KG1 (cell line): ENCODE measurements at regions not wholly inside any gene's neighbourhood (a gene's known extent, or its start where the extent isn't known, plus 50 kb on each side); places are given as distances from the start of the nearest gene placed in this dataset.
"Not testable (repeated sequence)": the region's sequence is repeated elsewhere in the genome, so short reads cannot be mapped to it uniquely, and the experiment has no call there.

ENCODE experiments used
- DNase-seq: peaks from one replicate; lab custom pipeline; 2025; lab: John Stamatoyannopoulos, UW

DNA sequence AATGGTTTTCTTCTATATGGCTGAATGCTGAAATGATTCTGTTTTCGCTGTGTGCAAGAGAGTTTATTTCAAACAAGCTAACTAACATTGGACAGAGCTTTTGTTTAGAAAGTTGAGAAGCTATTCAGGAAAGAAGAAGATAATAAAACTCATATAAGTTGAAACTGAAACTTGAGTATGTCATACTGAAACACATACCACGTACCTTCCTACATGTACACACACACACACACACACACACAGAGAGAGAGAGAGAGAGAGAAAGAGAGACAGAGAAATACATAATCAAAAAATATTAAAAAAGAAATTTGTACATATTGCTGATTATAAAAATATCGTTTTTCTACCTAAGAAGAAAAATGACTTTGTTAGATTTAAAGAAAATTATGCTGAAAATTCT, 561.9 kb upstream of the KCND2 start:
- DNase-seq, result no peak

DNA sequence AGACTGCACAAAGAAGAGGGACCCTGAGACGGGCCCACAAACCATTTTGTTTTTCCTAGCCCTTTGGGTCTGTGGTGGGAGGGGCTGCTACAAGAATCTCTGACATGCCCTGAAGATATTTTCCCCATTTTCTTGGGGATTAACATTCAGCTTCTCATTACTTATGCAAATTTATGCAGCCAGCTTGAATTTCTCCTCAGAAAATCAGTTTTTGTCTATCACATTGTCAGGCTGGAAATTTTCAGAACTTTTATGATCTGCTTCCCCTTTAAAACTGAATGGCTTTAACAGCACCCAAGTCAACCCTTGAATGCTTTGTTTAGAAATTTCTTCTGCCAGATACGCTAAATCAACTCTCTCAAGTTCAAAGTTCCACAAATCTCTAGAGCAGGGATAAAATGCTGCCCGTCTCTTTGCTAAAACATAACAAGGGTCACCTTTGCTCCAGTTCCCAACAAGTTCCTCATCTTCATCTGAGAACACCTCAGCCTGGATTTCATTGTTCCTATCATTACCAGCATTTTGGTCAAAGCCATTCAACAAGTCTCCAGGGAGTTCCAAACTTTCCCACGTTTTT, 560.0 kb upstream of the KCND2 start:
- no peak for DNase-seq

- no peak for DNase-seq
Measured at GRCh38 chr7:119713606-119714005, 559.4 kb upstream of the KCND2 start.

DNA sequence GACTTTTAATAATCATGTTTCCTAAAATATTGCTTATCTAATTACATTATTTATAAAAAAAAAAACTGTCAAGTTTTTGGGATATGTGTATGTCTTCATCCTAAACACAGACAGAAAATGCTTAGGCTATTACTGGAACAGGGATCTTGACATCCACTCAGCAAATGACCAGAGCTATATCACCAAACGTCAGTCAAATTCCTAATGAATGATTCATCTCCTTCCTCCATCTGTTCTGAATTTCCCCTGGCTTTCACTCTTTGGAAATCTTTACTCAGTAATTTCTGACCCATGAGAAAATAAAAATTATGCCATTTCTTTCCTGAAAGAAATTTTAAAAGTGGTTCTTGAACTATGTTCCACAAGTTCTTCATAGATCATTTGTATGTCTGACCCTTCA, 552.4 kb upstream of the KCND2 start:
- DNase-seq, result no peak

DNA sequence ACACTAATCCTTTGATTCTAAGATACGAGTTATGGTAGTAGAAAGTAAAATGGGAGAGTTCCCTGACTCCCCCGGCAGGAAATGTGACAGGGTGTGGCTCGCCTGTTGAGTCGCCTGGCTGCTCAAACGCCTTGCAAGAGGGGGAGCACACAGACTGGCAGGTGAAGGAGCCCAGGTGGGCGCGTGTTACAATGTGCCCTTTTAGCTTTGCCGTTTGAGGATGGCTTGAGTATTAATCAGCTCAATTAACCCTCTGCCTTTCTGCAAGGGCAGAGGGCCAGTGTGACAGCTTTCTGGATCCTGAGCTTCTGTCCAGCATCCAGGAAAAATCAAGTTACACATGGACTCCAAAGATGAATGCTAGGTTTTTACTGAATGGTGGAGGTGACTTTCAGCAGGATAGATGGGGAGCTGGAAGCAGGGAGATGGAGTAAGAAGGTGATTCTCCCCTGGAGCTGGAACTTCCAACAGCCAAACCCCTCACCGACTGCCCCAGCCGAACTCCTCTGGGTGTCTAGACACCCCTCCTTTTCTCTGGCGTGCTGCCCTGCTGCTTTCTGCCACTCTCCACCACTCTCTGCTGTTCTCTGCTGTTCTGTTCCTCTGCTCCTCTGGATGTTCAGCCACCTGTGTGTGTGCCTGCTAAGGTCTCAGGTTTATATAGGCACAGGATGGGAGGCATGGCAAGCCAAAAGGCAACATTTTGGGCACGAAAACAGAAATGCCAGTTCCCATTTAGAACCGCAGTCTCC, 548.8 kb upstream of the KCND2 start:
- DNase-seq, result no peak

DNA sequence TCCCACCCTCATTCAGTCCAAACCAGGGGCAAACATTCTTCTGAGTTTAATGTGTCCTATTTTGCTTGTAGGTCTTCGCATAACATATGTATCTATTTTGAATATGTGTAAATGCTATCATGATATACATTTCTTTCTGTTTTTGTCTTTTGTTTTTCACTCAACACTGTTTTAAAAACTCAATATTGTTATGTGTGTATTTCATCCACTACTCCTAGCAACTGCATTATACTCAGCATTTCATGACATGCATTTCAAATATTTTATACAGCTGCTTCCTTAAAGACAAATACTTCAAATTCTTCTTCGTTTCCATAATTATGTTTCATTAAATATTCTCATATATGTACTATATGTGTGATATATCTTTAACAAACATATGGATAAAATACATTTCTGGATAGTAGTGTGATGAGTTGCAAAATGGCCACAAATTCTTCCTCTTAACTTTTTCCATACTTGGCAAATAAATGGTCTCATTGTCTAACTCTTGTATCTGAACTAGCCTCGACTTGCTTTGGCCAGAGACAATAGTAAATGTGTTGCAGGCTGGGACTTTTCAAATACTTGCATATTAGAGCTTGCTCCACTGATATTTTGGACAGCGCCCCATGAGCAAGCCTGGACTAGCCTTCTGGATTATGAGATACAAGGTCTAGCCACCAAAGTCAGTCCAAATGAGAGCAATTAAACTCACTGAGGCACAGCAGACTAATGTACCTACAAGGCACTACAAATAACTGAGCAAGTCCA, 539.7 kb upstream of the KCND2 start:
- no peak for DNase-seq

DNA sequence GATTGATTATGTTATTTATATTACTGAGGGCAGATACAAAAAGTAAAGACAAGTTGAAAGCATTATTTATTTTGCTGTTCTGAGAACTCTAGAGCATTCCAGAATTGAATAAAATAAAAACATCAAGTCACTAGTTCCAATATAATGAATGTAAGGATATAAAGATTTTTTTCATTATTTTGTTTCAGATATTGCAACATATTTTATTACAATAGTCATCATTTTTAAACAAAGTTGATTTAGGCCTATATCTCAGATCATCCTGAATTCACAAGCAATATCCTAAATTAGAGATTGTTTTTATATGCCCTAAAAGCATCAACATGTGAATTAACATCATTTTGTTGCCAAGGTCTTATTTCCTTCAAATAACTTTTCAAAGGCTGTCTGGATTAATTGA, 535.6 kb upstream of the KCND2 start:
- no peak for DNase-seq

- DNase-seq, result not testable (repeated sequence)
Measured at GRCh38 chr7:119745280-119745679, 527.7 kb upstream of the KCND2 start.

GRCh38 chr7:119748251-119748860, 524.6 kb upstream of the KCND2 start:
- no peak for DNase-seq

- no peak for DNase-seq
Measured at GRCh38 chr7:119748991-119749390, 524.0 kb upstream of the KCND2 start.

GRCh38 chr7:119756687-119757086, 516.3 kb upstream of the KCND2 start:
- DNase-seq, result no peak

GRCh38 chr7:119758254-119758653, 514.7 kb upstream of the KCND2 start:
- no peak for DNase-seq

GRCh38 chr7:119761776-119762175, 511.2 kb upstream of the KCND2 start:
- no peak for DNase-seq

DNA sequence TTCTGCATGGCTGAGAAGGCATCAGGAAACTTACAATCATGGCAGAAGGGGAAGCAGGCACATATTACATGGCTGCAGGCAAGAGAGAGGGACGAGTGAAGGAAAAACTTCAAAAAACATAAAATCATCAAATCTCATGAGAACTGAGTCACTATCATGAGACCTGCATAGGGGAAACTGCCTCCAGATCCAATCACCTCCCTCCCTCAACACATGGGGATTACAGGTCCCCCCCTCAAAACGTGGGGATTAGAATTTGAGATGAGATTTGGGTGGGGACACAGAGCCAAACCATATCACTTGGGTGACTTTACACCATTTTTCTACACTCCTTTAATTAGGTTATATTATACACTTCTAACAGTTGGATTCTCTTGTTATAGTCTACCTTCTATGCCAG, 490.7 kb upstream of the KCND2 start:
- no peak for DNase-seq

DNA sequence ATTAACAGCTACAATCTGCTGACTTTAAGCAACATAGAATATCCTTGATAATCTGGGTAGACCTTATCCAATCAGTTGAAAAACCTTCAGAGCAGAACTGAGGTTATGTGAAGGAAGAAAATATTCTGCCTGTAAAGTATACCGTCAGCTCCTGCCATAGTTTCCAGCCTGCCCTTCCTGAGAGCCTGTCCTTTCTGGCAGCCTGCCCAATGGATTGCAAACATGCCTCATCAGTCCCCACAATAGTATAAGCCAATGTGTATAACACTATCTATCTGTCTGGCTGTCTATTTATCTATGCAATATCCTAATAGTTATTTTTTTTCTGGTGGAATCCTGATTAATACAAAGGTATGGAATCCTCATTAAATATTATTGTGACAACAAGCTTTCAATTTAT, 489.2 kb upstream of the KCND2 start:
- DNase-seq, result no peak

DNA sequence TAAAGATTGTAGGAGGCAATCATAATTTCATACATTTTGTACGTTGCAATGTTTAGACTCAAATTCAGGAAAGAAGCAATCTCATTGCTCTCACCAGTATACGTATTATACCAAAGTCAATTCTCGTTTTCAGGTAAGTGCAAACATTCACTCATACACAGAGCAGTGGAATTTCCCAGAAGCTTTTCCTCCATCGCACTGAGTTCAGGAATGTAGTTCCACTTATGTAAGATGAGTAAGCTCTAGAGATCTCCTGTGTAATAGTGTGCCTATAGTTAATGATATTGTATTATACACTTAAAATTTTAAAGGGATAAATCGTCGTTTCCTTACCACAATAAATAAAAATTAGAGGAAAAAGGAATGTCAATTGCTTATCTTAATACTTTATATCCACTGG, 470.8 kb upstream of the KCND2 start:
- DNase-seq, result no peak

DNA sequence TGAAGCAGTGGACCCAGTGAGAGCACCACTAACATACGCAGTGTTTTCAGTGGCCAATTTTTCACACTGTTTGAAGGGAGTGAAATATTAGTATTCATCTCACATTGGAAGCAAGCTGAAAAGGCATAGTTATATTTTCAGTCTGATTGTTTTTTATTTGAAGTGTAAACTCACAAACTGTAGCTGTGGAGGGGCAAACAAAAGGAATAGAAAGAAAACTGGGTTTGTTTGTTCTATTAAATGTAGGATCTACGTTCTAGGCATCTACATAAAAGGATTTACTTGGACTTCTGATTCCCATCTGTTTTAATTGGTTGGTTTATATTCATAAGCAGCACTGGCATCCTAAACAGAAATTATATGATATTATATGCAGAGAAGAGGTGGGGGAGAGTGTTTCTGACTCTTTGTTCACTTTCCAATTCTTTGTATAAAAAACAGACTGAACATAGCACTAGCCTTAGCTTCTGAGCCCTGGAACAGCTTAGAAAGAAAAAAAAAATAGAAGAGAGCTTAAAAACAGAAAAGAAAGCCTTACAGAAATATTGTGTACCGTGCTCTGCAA, 447.8 kb upstream of the KCND2 start:
- DNase-seq, result no peak

- no peak for DNase-seq
Measured at GRCh38 chr7:119826547-119826946, 446.4 kb upstream of the KCND2 start.

GRCh38 chr7:119838444-119838843, 434.5 kb upstream of the KCND2 start:
- DNase-seq, result no peak

DNA sequence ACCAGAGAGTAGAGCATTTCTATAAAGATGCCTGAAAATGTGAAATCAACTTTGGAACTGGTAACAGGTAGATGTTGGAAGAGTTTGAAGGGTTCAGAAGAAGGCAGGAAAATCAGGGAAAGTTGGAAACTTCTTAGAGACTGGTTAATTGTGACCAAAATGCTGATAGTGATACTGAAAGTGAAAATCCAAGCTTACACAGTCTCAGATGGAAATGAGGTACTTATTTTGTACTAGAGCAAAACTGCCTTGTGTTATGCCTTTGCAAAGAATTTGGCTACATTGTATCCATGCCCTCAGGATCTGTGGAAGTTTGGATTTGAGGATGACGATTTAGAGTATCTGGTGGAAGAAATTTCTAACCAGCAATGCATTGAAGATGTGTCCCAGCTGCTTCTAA, 430.6 kb upstream of the KCND2 start:
- no peak for DNase-seq

DNA sequence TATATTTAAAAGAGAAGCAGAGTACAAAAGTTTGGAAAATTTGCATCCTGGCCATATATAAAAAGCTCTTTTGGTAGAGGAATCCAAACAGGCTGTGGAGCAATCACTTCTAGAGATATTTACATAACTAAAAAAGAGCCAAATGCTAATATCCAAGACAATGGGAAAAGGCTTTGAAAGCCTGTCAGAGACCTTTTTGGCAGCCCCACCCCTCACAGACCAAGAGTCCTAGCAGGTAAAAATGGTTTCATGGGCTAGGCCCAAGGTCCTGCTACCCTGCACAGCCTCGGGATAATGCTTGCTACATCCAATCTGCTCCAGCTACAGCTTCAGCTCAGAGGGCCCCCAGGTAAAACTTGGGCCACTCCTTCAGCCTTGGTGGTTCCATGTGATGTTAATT, 430.2 kb upstream of the KCND2 start:
- DNase-seq, result no peak

GRCh38 chr7:119861385-119861784, 411.6 kb upstream of the KCND2 start:
- no peak for DNase-seq

DNA sequence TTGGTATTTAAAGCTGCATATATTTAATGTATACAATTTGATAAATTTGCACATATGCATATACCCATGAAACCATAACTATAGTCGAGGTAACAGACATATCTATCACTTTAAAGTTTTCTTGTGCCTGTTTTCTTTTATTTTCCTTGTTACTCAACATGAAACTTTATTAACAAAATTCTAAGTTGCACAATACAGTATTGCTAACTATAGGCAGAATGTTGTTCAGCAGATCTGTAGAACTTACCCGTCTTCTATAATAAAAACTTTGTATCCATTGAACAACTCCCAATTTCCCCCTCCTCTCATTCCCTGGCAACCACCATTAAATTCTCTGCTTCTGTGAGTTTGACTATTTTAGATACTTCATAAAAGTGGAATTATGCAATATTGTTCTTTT, 404.6 kb upstream of the KCND2 start:
- no peak for DNase-seq
